Panc1 (cell line): ENCODE measurements at regions not wholly inside any gene's neighbourhood (a gene's known extent, or its start where the extent isn't known, plus 50 kb on each side); places are given as distances from the start of the nearest gene placed in this dataset.

Experiments used
- ATAC-seq: fragments of 200-7000 bp; cut with Tn5 transposase; 2 replicates; pipeline ENCODE4 v1.9.1; 2020; ENCODE audit warnings: mild to moderate bottlenecking, moderate library complexity
- BruUV-seq: library from RNA; stranded (reverse); fragments of 400-500 nt; replicated peaks from 2 replicates; lab custom pipeline; 2021; lab: Mats Ljungman, UMichigan
- CTCF ChIA-PET: fragments of 300-600 bp; sonication (Branson Sonifier 250); formaldehyde crosslinking; loops from one replicate; lab custom pipeline; 2022; ENCODE audit warnings: antibody characterized with exemption; lab: Charles Lee
- POLR2A ChIA-PET: fragments of 300-600 bp; sonication (Branson Sonifier 250); formaldehyde crosslinking; loops from one replicate; lab custom pipeline; 2022; ENCODE audit warnings: antibody characterized with exemption; lab: Charles Lee
- DNase-seq: peaks from one replicate; pipeline ENCODE4 v3.0.0-alpha.2; 2010; ENCODE audit warnings: low read depth, low spot score
- H3K27ac ChIP-seq: 2 replicates; pipeline ENCODE4 v1.5.1; 2011; ENCODE audit warnings: mild to moderate bottlenecking, low read length, inconsistent platforms
- H3K27me3 ChIP-seq: fragments of 200-500 bp; sonication (Bioruptor generic); 2 replicates; pipeline ENCODE4 v1.6.0; 2014; ENCODE audit warnings: low read length, inconsistent platforms; ENCODE audit not compliant: control insufficient read depth, insufficient read depth
- H3K36me3 ChIP-seq: fragments of 200-500 bp; sonication (Bioruptor generic); 2 replicates; pipeline ENCODE4 v1.5.1; 2014; ENCODE audit warnings: inconsistent platforms, mild to moderate bottlenecking, low read length, moderate library complexity; ENCODE audit not compliant: control insufficient read depth, insufficient read depth
- H3K4me1 ChIP-seq: 2 replicates; pipeline ENCODE4 v1.5.1; 2011; ENCODE audit warnings: inconsistent platforms, mild to moderate bottlenecking, low read length, moderate library complexity; ENCODE audit not compliant: control insufficient read depth, insufficient read depth
- H3K4me3 ChIP-seq, 2 experiments: 2 replicates each; pipeline ENCODE4 v1.5.1; 2011 to 2012; ENCODE audit warnings: low read depth in 2 of 2, low read length in 2 of 2, mild to moderate bottlenecking in 2 of 2, inconsistent platforms in 1 of 2, moderate library complexity in 1 of 2
- H3K9me3 ChIP-seq: fragments of 200-500 bp; sonication (Bioruptor generic); 2 replicates; pipeline ENCODE4 v1.5.1; 2014; ENCODE audit warnings: low read depth, mild to moderate bottlenecking, inconsistent platforms, low read length, moderate library complexity; ENCODE audit not compliant: control insufficient read depth, insufficient read depth
- CTCF ChIP-seq: fragments of 450-650 bp; IDR thresholded peaks from 2 replicates; pipeline ENCODE4 v1.5.1; 2017; ENCODE audit warnings: mild to moderate bottlenecking
- POLR2AphosphoS5 ChIP-seq: IDR thresholded peaks from 2 replicates; pipeline ENCODE4 v1.6.1; 2012; ENCODE audit warnings: mild to moderate bottlenecking, low read depth, low read length, moderate library complexity
- SIN3A ChIP-seq: IDR thresholded peaks from 2 replicates; pipeline ENCODE4 v1.6.1; 2012; ENCODE audit warnings: low read depth, mild to moderate bottlenecking, low read length, moderate library complexity, borderline replicate concordance; ENCODE audit not compliant: insufficient read depth
- TCF7L2 ChIP-seq: IDR thresholded peaks from 2 replicates; pipeline ENCODE4 v1.6.1; 2011; ENCODE audit warnings: mild to moderate bottlenecking, low read depth, low read length, inconsistent platforms
- in situ Hi-C: cut with HindIII; loops from 2 replicates; pipeline ENCODE4 v1.10.0; 2016; ENCODE audit warnings: low sequenced_read_pairs, low pct_unique_long_range_greater_than_20kb
- intact Hi-C: fragments of 100-400 bp; cut with micrococcal nuclease; formaldehyde crosslinking; loops from one replicate; pipeline ENCODE4 v1.10.0; 2022; ENCODE audit not compliant: unreplicated experiment
- TF ChIP-seq, protein P1 (sequence below), 2 experiments: IDR thresholded peaks; 2 replicates each; pipeline ENCODE4 v1.6.1; 2011 to 2012; ENCODE audit warnings: low read depth in 2 of 2, control low read depth in 1 of 2, low read length in 1 of 2, mild to moderate bottlenecking in 1 of 2, moderate library complexity in 1 of 2; ENCODE audit not compliant: insufficient read depth in 1 of 2

DNA sequence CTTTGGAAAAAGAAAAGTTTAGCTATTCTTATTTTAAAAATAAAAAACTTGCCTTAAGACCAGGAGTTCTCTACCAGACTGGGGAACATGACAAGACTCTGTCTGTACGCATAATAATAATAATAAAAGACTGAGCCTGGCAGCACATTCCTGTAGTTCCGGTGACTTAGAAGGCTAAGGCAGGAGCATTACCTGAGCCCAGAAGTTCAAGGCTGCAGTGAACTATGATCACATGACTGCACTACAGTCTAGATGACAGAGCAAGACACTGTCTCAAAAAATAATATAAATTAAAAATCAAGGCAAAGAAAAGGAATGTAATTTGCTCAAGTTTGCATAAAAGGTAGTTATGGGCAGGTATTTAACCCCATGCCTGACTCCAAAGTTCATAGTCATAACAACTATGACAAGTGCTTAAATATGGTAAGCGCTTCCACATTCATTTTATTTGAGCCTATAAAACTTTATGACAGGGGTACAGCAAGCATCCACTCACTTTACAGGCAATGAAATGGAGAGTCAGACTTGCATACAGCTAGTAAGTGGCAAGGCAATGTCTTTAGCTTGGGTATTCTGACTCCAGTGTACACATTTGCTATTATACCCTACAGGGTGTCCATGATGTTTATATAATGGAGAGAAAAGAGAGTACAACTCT lies 1567.8 kb upstream of the PIK3C3 start:
- TF ChIP-seq TCF7L2 (no peak), CTCF (no peak), POLR2AphosphoS5 (no peak), SIN3A (no peak)
- TF ChIP-seq, protein P1, sequence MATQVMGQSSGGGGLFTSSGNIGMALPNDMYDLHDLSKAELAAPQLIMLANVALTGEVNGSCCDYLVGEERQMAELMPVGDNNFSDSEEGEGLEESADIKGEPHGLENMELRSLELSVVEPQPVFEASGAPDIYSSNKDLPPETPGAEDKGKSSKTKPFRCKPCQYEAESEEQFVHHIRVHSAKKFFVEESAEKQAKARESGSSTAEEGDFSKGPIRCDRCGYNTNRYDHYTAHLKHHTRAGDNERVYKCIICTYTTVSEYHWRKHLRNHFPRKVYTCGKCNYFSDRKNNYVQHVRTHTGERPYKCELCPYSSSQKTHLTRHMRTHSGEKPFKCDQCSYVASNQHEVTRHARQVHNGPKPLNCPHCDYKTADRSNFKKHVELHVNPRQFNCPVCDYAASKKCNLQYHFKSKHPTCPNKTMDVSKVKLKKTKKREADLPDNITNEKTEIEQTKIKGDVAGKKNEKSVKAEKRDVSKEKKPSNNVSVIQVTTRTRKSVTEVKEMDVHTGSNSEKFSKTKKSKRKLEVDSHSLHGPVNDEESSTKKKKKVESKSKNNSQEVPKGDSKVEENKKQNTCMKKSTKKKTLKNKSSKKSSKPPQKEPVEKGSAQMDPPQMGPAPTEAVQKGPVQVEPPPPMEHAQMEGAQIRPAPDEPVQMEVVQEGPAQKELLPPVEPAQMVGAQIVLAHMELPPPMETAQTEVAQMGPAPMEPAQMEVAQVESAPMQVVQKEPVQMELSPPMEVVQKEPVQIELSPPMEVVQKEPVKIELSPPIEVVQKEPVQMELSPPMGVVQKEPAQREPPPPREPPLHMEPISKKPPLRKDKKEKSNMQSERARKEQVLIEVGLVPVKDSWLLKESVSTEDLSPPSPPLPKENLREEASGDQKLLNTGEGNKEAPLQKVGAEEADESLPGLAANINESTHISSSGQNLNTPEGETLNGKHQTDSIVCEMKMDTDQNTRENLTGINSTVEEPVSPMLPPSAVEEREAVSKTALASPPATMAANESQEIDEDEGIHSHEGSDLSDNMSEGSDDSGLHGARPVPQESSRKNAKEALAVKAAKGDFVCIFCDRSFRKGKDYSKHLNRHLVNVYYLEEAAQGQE (IDR thresholded peaks at IDR 0.05; ENCODE audit: insufficient read depth in 1 of 2, low read depth in 2 of 2, low read length in 1 of 2) = no peak
- no peak for ATAC-seq
- in situ Hi-C loops (no loop called here), intact Hi-C loops (no loop called here)
- ChIA-PET CTCF (no interaction called here), POLR2A (no interaction called here)
- Histone ChIP-seq H3K4me1 (no peaks in the 10 kb centered on the region), H3K27me3 (no peaks in the 10 kb centered on the region), H3K27ac (no peak overlapping the region), H3K4me3 (no peak overlapping the region), H3K36me3 (no peaks in the 10 kb centered on the region), H3K9me3 (no peaks in the 10 kb centered on the region)
- no peak for DNase-seq
- no TSS peak for BruUV-seq

DNA sequence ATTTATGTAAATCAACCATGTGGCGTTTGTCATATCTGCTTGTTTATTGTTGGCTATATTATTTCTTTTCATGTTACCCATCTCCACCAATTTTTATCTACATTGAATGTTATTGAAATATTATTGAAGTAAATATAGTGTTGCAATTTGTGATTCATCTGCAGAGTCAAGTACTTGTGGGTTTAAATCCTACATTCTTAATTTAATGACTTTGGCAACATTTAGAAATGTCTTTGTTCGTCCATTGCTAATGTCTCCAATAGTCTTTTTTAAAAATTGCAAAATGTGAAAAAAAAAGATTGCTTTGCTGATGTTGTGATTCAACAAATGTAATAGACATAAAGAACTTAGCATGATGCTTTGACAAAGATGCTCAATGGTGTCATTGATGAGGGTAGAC lies 1572.8 kb upstream of the PIK3C3 start:
- Histone ChIP-seq H3K27me3 (no peaks in the 10 kb centered on the region), H3K4me1 (no peaks in the 10 kb centered on the region), H3K36me3 (no peaks in the 10 kb centered on the region), H3K27ac (no peak overlapping the region), H3K9me3 (no peaks in the 10 kb centered on the region), H3K4me3 (no peak overlapping the region)
- ChIA-PET POLR2A (no interaction called here), CTCF (no interaction called here)
- no peak for ATAC-seq
- BruUV-seq = no TSS peak
- intact Hi-C loops = no loop called here
- DNase-seq = no peak
- TF ChIP-seq, protein P1 (IDR thresholded peaks at IDR 0.05; ENCODE audit: insufficient read depth in 1 of 2, low read depth in 2 of 2, low read length in 1 of 2) = no peak
- TF ChIP-seq POLR2AphosphoS5 (no peak), SIN3A (no peak), CTCF (no peak), TCF7L2 (no peak)
- in situ Hi-C loops = no loop called here
